AG04449 (cell line): ENCODE measurements at regions not wholly inside any gene's neighbourhood (a gene's known extent, or its start where the extent isn't known, plus 50 kb on each side); places are given as distances from the start of the nearest gene placed in this dataset.

Experiments
- CTCF ChIA-PET: fragments of 350-600 bp; formaldehyde crosslinking; extraction: SDS; loops from one replicate; lab custom pipeline; 2021; ENCODE audit warnings: antibody characterized with exemption; lab: Yijun Ruan, JAX
- POLR2A ChIA-PET: fragments of 400-600, 350-600 bp; formaldehyde crosslinking; extraction: SDS; loops from one replicate; lab custom pipeline; 2020; ENCODE audit warnings: antibody characterized with exemption, inconsistent platforms; lab: Yijun Ruan, JAX
- DNase-seq: peaks from one replicate; pipeline ENCODE4 v3.0.0-alpha.2; 2010; ENCODE audit warnings: low read depth, low spot score
- H3K4me3 ChIP-seq: 2 replicates; pipeline ENCODE4 v1.5.1; 2011; ENCODE audit warnings: low read depth, mild to moderate bottlenecking, control low read depth, low read length
- CTCF ChIP-seq: IDR thresholded peaks from one replicate; pipeline ENCODE4 v1.5.1; 2011; ENCODE audit warnings: mild to moderate bottlenecking, moderate library complexity, low read length, control low read depth, inconsistent platforms; ENCODE audit not compliant: insufficient read depth; ENCODE audit errors: missing control alignments

GRCh38 chr4:183029365-183029764 lies 69.7 kb upstream of the WWC2 start:
- DNase-seq = no peak
- CTCF ChIA-PET = interaction anchor here (1.8 kb wide), 1 partner anchor 44 kb away, joined by 6 read pairs; no protein-coding TSS in a partner anchor
- POLR2A ChIA-PET = no interaction called here
- no peak overlapping the region for H3K4me3 ChIP-seq
- no peak for TF ChIP-seq CTCF

DNA sequence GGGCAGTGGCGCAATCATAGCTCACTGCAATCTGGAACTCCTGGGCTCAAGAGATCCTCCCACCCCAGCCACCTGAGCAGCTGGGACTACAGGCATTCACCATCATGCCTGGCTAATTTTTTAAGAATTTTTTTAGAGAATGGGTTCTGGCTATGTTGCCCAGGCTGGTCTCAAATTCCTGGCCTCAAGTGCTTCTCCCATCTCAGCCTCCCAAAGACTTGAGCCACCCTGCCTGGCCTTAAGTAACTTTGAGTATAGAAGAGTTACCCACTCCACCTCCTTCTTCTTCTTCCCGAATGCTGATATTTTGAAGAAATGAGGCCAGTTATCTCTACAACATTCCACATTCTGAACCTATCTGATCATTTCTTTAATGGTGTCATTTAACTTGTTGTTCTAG lies 72.4 kb upstream of the WWC2 start:
- POLR2A ChIA-PET = no interaction called here
- no peak for DNase-seq
- TF ChIP-seq CTCF = no peak
- CTCF ChIA-PET = no interaction called here
- H3K4me3 ChIP-seq = no peak overlapping the region

- TF ChIP-seq CTCF = no peak
- H3K4me3 ChIP-seq = no peak overlapping the region
- CTCF ChIA-PET = no interaction called here
- no peak for DNase-seq
- POLR2A ChIA-PET = no interaction called here
Observed at GRCh38 chr4:183022617-183023016, 76.4 kb upstream of the WWC2 start.

DNA sequence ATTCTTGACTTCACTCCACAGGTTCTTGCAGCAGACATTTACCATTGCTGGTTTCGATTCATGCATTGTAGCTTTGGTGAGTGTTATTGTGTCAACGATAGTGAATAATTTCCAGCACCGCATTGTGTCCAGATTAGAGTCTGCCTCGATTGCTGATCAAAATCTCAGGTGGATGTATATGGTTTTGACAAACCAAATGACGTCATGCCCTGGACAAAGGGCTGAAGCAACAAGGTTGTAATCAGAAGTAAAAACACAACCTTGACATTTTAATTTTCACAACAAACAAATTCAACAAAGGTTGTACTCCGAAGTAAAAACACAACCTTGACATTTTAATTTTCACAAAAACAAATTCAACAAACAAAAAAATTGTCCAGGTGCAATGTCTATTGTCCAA lies 81.1 kb upstream of the WWC2 start:
- H3K4me3 ChIP-seq = no peak overlapping the region
- no peak for TF ChIP-seq CTCF
- ChIA-PET POLR2A (no interaction called here), CTCF (no interaction called here)
- DNase-seq = no peak

- POLR2A ChIA-PET = no interaction called here
- CTCF ChIA-PET = interaction anchor here (1.6 kb wide), 1 partner anchor 76 kb away, joined by 4 read pairs; no protein-coding TSS in a partner anchor
- no peak overlapping the region for H3K4me3 ChIP-seq
- TF ChIP-seq CTCF = no peak
- DNase-seq = no peak
Observed at GRCh38 chr4:183014361-183015084, 84.5 kb upstream of the WWC2 start.

DNA sequence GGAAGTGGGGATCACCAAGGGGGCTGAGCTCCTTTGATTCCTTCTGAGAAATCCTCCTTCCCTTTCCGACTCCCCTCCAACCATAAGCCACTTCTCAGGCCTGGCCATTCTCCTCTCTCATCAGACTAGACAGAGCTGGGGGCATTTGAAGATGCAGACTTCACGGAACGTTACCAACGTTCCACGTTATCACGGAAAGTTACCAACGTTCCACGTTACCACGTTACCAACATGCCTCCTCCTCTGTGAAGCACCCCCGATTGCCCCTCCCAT lies 85.4 kb upstream of the WWC2 start:
- ChIA-PET POLR2A (no interaction called here), CTCF (interaction anchor here (0.9 kb wide), 1 partner anchor 75 kb away, joined by 3 read pairs; no protein-coding TSS in a partner anchor)
- H3K4me3 ChIP-seq = no peak overlapping the region

More for the DNA sequence above, 85.4 kb upstream of the WWC2 start:
- DNase-seq = no peak
- no peak for TF ChIP-seq CTCF
